ENCODE measurements at regions not wholly inside any gene's neighbourhood (a gene's known extent, or its start where the extent isn't known, plus 50 kb on each side); places are given as distances from the start of the nearest gene placed in this dataset.

DNA sequence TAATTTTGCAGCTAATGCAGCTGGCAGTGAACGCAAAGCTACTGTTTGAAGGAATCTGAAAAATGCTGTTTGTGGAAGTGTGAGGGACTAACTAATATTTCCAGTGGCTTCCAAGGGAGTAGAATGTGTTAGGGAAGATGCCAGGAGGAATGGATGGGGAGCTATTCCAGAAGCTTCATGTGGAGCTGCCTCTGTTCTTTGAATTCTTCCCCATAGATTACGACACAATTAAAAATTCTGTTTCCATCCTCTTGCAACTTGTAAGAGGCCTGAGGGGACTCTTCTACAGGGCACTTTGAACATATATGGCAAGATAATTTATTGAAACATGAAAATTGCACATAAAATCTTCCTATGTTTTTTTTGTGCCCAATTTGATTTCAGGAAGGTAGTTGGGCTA is 74.3 kb upstream of the CTXND1 start:
- TF ChIP-seq, protein P1, sequence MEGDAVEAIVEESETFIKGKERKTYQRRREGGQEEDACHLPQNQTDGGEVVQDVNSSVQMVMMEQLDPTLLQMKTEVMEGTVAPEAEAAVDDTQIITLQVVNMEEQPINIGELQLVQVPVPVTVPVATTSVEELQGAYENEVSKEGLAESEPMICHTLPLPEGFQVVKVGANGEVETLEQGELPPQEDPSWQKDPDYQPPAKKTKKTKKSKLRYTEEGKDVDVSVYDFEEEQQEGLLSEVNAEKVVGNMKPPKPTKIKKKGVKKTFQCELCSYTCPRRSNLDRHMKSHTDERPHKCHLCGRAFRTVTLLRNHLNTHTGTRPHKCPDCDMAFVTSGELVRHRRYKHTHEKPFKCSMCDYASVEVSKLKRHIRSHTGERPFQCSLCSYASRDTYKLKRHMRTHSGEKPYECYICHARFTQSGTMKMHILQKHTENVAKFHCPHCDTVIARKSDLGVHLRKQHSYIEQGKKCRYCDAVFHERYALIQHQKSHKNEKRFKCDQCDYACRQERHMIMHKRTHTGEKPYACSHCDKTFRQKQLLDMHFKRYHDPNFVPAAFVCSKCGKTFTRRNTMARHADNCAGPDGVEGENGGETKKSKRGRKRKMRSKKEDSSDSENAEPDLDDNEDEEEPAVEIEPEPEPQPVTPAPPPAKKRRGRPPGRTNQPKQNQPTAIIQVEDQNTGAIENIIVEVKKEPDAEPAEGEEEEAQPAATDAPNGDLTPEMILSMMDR (IDR thresholded peaks at IDR 0.05; ENCODE audit: insufficient read depth, low read length) = no peak
- TF ChIP-seq POLR2AphosphoS5 (IDR thresholded peaks at IDR 0.05; ENCODE audit: low read depth) = no peak

Measured in HL-60 (cell line).